Activated naive CD8-positive, alpha-beta T cell treated with anti-CD3 and anti-CD28 coated beads for 36 hours (primary cell): ENCODE measurements at regions not wholly inside any gene's neighbourhood (a gene's known extent, or its start where the extent isn't known, plus 50 kb on each side); places are given as distances from the start of the nearest gene placed in this dataset.

Experiments
- DNase-seq: peaks from one replicate; pipeline ENCODE4 v3.0.0; 2021
- H3K27ac Mint-ChIP-seq: one replicate; pipeline ENCODE4 v1.8.0; 2022; ENCODE audit warnings: mild to moderate bottlenecking, moderate library complexity, mixed read lengths
- H3K27me3 Mint-ChIP-seq: one replicate; pipeline ENCODE4 v1.8.0; 2022; ENCODE audit warnings: mild to moderate bottlenecking, mixed read lengths
- H3K36me3 Mint-ChIP-seq: one replicate; pipeline ENCODE4 v1.8.0; 2021; ENCODE audit warnings: mild to moderate bottlenecking, mixed read lengths
- H3K4me1 Mint-ChIP-seq: one replicate; pipeline ENCODE4 v1.8.0; 2021; ENCODE audit warnings: mixed read lengths
- H3K4me3 Mint-ChIP-seq: one replicate; pipeline ENCODE4 v1.8.0; 2022; ENCODE audit warnings: mild to moderate bottlenecking, moderate library complexity, mixed read lengths
- H3K9me3 Mint-ChIP-seq: one replicate; pipeline ENCODE4 v1.8.0; 2022; ENCODE audit warnings: mixed read lengths

DNA sequence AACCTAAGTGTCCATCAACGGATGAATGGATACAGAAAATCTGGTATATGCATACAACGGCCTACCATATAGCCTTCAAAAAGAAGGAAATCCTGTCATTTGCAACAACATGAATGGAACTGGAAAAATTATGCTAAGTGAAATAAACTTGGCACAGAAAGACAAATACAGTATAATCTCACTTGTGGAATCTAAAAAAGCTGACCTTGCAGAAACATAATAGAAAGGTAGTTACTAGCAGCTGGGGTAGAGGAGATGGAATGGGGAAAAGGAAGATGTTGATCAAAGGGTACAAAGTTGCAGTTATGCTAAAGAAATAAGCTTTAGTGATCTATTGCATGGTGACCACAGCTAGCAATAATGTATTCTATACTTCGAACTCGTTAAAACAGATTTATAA lies 444.1 kb downstream of the OCA2 start:
- H3K27ac Mint-ChIP-seq, result no peak overlapping the region
- H3K4me1 Mint-ChIP-seq, result no peaks in the 10 kb centered on the region
- no peaks in the 10 kb centered on the region for H3K27me3 Mint-ChIP-seq
- no peak overlapping the region for H3K4me3 Mint-ChIP-seq
- H3K9me3 Mint-ChIP-seq, result no peaks in the 10 kb centered on the region
- H3K36me3 Mint-ChIP-seq, result peaks cover 1% of the 10 kb centered on the region
- DNase-seq, result no peak

DNA sequence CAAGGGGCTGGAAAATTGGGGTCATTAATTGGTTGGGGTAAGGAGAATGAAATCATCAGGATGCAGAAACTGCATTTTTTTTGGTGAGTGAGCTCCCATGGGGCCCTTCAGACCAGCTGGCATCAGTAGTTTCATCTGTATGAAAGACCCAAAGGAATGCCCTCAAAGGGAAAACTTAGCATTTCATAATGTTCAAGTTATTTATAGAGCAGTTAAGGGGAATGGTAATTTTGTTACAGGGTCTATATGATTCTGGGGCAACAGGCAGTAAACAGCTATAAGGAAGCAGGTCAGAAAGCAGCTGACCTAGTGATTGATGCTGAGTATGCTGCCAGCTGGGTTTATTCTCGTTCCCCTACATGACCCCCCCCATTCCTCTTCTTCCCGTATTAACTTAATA lies 448.9 kb downstream of the OCA2 start:
- no peak overlapping the region for H3K4me3 Mint-ChIP-seq
- DNase-seq, result no peak
- no peaks in the 10 kb centered on the region for H3K4me1 Mint-ChIP-seq
- H3K27ac Mint-ChIP-seq, result no peak overlapping the region
- no peaks in the 10 kb centered on the region for H3K27me3 Mint-ChIP-seq
- no peaks in the 10 kb centered on the region for H3K9me3 Mint-ChIP-seq
- peaks cover 1% of the 10 kb centered on the region for H3K36me3 Mint-ChIP-seq

DNA sequence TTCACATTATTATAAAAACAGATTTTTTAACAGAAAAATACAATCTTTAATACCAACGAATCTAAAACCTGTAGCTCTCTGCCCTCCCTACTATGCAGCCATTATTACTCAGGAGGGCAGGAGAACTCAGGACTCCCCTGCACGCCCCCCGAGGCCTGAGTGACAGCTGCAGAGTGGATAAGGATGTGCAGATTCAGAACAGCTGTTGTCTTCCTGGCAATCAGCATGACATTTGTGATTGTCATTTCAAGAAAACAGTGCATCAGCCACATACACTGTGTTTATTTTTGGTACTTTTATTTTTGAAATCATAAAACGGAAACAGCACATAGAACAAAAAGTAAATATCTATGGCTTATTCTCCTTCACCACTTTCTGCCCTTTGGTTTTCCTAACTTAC lies 450.8 kb downstream of the OCA2 start:
- H3K27me3 Mint-ChIP-seq, result no peaks in the 10 kb centered on the region
- H3K27ac Mint-ChIP-seq, result no peak overlapping the region
- DNase-seq, result no peak
- H3K9me3 Mint-ChIP-seq, result peaks cover under 1% of the 10 kb centered on the region
- H3K36me3 Mint-ChIP-seq, result no peaks in the 10 kb centered on the region
- H3K4me1 Mint-ChIP-seq, result no peaks in the 10 kb centered on the region
- no peak overlapping the region for H3K4me3 Mint-ChIP-seq

DNA sequence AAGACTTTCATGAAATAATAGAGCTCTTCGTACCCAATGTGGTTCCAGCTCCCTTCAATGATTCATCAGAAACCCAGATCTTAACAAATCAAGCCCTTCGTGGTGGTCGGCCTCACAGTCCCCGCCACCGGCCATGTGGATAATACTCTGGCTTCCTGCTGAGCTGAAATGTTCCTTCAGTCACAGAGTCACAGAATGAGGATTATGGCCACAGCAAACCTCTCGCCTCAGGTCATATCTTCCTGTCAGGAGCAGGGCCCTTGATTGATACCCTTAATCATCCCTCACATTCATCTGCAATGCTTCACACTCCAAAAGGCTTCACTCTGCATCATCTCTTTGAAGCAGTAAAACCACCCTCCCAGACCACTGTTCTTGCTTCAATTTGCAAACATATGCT lies 452.6 kb downstream of the OCA2 start:
- Mint-ChIP-seq H3K36me3 (no peaks in the 10 kb centered on the region), H3K27ac (no peak overlapping the region), H3K4me3 (no peak overlapping the region), H3K9me3 (peaks cover 12% of the 10 kb centered on the region), H3K4me1 (no peaks in the 10 kb centered on the region), H3K27me3 (no peaks in the 10 kb centered on the region)
- DNase-seq, result no peak

DNA sequence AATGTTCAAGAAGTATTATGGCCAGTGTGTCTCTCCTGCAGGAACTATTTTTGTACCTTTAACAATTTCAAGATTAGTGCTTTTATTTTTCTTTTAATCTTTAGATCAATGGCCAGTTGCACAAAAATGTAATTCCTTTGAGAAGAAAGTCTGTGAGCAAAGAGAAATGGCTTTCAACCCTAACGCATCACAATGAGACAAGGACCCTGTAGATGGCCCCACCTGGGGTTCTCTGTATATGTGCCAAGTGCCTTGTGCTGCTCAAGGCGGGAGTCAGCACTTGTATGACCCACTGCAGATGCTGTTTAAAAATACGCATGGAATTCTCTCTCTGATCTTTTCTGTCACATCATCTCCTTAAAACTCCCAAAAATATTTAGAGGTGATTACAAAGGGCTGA lies 453.4 kb downstream of the OCA2 start:
- Mint-ChIP-seq H3K4me3 (no peak overlapping the region), H3K9me3 (peaks cover 14% of the 10 kb centered on the region), H3K27me3 (no peaks in the 10 kb centered on the region), H3K27ac (no peak overlapping the region), H3K4me1 (no peaks in the 10 kb centered on the region), H3K36me3 (no peaks in the 10 kb centered on the region)
- no peak for DNase-seq

DNA sequence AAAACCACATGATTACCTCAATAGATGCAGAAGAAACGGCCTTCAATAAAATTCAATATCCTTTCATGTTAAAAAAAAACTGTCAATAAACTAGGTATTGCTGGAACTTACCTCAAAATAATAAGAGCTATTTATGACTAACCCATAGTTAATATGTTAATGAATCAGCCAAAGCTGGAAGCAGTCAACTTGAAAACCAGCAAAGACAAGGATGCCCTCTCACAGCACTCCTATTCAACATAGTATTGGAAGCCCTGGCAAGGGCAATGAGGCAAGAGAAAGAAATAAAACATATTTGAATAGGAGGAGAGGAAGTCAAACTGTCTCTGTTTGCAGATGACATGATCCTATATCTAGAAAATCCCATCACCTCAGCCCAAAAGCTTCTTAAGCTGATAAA lies 456.1 kb downstream of the OCA2 start:
- DNase-seq, result no peak
- Mint-ChIP-seq H3K4me3 (no peak overlapping the region), H3K36me3 (no peaks in the 10 kb centered on the region), H3K27ac (no peak overlapping the region), H3K9me3 (peaks cover 18% of the 10 kb centered on the region), H3K4me1 (no peaks in the 10 kb centered on the region), H3K27me3 (no peaks in the 10 kb centered on the region)

DNA sequence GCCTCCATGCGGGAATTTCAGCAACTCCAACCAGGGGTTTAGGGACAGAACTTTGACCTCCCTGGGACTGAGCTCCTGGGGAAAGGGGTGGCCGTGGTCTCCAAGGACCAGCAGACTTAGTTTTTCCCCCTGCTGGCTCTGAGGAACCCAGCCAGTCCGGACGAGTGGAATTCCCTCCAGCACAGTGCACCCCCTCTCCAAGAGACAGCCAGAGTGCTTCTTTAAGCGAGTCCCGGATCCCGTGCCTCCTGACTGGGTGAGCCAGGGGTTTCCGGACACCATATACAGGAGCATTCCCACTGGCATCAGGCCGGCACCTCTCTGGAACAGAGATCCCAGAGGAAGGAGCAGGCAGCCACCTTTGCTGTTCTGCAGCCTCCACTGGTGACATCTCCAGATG lies 459.5 kb downstream of the OCA2 start:
- H3K9me3 Mint-ChIP-seq, result peaks cover 18% of the 10 kb centered on the region
- no peaks in the 10 kb centered on the region for H3K36me3 Mint-ChIP-seq
- H3K27me3 Mint-ChIP-seq, result no peaks in the 10 kb centered on the region
- no peaks in the 10 kb centered on the region for H3K4me1 Mint-ChIP-seq
- DNase-seq, result no peak
- H3K4me3 Mint-ChIP-seq, result no peak overlapping the region
- H3K27ac Mint-ChIP-seq, result no peak overlapping the region

DNA sequence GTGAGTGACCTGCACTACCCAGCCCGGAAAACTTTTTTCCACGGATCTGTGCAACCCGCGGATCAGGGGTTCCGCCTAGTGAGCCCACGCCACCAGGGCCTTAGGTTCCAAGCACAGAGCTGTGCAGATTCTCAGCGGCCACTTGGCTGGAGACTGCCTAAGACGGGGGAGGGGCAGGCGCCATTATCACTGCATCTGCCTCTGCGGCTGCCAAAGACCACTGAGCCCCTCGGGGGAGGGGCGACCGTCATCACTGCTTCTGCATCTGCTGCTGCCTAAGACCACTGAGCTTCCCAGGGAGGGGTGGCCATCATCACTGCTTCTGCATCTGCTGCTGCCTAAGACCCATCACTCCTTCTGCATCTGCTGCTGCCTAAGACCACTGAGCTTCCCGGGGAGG lies 460.2 kb downstream of the OCA2 start:
- Mint-ChIP-seq H3K4me1 (no peaks in the 10 kb centered on the region), H3K36me3 (no peaks in the 10 kb centered on the region), H3K27me3 (no peaks in the 10 kb centered on the region), H3K27ac (no peak overlapping the region), H3K4me3 (no peak overlapping the region), H3K9me3 (peaks cover 18% of the 10 kb centered on the region)
- DNase-seq, result no peak

DNA sequence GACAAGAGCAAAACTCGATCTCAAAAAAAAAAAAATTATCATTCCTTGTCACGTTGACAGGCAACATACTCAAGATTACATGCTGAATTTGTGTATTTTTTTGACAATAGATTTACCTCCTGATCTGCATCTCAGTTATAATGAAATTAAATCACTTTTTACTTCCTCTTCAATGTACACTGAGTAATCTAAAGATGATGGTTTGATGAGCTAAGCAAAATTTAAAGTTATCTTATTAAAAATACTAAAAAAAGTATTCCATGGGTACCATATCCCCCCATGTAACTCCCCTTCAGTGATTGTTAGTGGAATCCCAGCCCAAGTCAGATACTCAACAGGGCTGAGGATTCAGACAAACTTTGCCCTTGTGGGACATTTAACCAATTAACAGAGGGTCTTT lies 463.2 kb downstream of the OCA2 start:
- DNase-seq, result no peak
- Mint-ChIP-seq H3K27ac (no peak overlapping the region), H3K27me3 (no peaks in the 10 kb centered on the region), H3K9me3 (peaks cover 6% of the 10 kb centered on the region), H3K4me3 (no peak overlapping the region), H3K4me1 (no peaks in the 10 kb centered on the region), H3K36me3 (no peaks in the 10 kb centered on the region)

DNA sequence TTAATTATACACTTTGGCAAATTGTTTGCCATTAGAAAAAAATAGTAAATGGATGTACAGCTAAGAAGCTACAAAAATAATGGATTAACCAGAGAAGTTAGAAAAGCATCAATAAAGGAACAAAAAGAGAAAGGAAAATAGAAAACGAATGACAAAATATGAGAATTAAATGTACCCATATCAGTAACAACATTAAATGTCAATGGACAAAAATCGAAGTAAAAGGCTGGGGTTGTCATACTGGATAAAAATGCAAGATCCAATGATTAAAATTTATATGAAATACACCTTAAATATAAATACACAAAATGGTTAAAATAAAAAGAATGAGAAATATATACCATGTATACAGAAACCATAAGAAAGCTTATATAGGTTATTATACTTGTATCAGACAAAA lies 470.6 kb downstream of the OCA2 start:
- Mint-ChIP-seq H3K27ac (no peak overlapping the region), H3K36me3 (no peaks in the 10 kb centered on the region), H3K27me3 (no peaks in the 10 kb centered on the region), H3K9me3 (peaks cover 18% of the 10 kb centered on the region), H3K4me3 (no peak overlapping the region), H3K4me1 (no peaks in the 10 kb centered on the region)
- DNase-seq, result no peak

DNA sequence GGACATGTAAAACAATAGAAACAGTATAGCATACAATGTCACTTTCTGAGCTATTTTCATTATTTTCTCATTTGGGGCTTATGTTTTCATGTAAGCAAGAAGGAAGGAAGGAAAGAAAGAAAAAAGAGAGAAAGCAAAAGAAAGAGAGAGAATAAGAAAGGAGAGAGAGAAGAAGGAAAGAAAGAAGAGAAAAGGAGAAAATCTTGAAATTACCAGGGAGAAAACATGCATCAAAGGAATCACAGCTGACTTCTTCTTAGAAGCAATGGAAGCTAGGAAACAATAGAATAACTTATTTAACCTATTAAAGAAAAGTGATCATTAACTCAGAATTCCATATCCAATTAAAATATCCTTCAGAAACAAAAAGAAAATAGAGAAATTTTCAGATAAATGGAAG lies 471.5 kb downstream of the OCA2 start:
- Mint-ChIP-seq H3K27ac (no peak overlapping the region), H3K9me3 (peaks cover 18% of the 10 kb centered on the region), H3K4me3 (no peak overlapping the region), H3K36me3 (no peaks in the 10 kb centered on the region), H3K4me1 (no peaks in the 10 kb centered on the region), H3K27me3 (no peaks in the 10 kb centered on the region)
- DNase-seq, result no peak

DNA sequence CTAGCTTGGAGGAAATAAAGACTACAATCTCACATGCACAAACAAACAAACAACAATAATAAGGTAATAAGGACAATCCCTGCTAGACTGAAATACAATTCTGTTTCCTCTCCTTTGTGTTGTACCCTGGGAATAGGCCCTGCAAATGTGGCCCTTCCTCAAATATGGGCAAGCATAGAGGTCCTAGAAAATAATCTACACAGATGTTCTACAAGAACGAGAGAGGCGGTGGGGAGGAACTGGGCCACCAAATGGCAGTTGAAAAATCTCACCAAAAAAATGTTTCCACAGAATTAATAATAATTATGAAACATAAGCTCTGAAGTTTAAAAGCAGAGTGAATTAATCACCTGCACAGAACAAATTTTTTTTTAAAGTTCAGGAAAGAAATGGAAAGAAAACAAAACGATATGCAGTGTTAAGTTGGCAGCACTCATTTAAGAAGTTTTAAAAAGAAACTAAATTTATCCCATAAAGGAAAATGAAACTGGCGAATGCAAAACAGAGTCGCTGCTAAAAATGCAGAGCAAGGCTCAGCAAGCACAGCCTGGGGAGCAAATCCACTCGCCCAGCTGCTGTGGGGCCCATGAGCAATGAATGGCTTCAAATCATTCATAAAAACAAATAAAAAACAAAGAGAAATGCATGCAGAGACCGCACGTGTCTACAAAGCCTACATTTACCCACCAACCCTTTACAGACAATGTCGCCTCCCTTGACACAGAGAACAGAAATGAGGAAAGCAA lies 475.4 kb downstream of the OCA2 start:
- peaks cover 13% of the 10 kb centered on the region for H3K9me3 Mint-ChIP-seq
- H3K36me3 Mint-ChIP-seq, result no peaks in the 10 kb centered on the region
- no peak overlapping the region for H3K27ac Mint-ChIP-seq
- no peak overlapping the region for H3K4me3 Mint-ChIP-seq
- H3K4me1 Mint-ChIP-seq, result no peaks in the 10 kb centered on the region
- H3K27me3 Mint-ChIP-seq, result no peaks in the 10 kb centered on the region
- no peak for DNase-seq

DNA sequence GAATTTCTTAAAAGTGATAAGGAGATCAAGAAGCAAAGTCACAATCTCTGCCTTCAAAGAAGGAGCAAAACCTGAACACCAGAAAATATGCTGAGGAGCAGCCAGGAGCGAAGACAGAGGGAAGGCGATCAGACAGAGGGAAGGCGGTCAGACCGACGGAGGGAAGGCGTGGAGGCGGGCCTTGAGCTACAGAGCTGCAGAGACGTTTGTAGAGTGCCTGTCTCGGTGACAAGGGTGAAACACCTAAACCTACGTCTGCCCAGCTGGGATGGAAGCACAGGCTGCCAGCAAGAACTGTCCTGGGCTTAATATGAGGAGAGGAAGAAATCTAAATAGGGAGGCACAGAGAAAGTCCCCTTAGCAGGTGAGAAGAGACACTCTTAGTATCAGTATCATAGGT lies 476.0 kb downstream of the OCA2 start:
- H3K4me1 Mint-ChIP-seq, result no peaks in the 10 kb centered on the region
- no peaks in the 10 kb centered on the region for H3K36me3 Mint-ChIP-seq
- DNase-seq, result no peak
- H3K9me3 Mint-ChIP-seq, result peaks cover 9% of the 10 kb centered on the region
- H3K27ac Mint-ChIP-seq, result no peak overlapping the region
- H3K4me3 Mint-ChIP-seq, result no peak overlapping the region
- no peaks in the 10 kb centered on the region for H3K27me3 Mint-ChIP-seq

DNA sequence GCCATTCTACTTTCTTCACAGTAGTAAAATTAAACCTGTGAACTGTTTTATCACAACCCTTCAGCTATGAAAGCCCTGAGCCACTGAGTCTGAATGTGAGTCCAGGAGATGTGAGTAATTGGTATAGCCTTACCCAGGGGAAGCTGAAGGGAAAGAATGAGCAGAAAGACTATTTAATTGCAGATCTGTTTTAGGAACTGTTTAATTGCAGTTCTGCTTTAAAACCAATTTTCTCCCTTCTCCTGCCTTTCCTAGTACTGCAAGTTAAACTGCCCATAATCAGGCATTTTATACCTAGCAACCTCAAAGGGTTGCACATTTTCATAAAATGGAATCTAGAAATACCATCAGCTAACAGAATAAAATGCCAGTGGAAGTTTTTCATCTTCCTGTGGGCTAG lies 476.7 kb downstream of the OCA2 start:
- no peak overlapping the region for H3K27ac Mint-ChIP-seq
- peaks cover 6% of the 10 kb centered on the region for H3K9me3 Mint-ChIP-seq
- no peaks in the 10 kb centered on the region for H3K27me3 Mint-ChIP-seq
- no peaks in the 10 kb centered on the region for H3K4me1 Mint-ChIP-seq
- no peak overlapping the region for H3K4me3 Mint-ChIP-seq
- DNase-seq, result no peak
- H3K36me3 Mint-ChIP-seq, result no peaks in the 10 kb centered on the region

DNA sequence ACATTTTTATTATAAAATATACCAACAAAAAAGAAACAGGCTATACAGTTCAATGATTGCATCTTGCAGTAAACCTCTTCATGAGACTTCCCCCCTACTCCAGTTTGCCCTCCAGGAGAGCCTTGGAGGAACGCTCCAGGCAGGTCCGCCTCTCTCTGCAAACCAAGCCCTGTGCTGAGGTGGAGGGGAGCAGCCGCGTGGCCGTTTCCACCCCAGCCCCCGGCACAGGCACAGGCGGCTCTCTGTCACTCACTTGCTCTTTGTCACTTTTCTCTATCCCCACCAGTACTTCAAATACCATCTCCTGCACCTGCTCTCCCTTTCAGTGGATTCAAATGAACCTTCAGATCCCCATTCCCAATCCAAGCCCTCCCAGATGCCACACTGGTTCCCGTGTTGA lies 479.9 kb downstream of the OCA2 start:
- no peak overlapping the region for H3K27ac Mint-ChIP-seq
- no peak overlapping the region for H3K4me3 Mint-ChIP-seq
- no peaks in the 10 kb centered on the region for H3K36me3 Mint-ChIP-seq
- no peaks in the 10 kb centered on the region for H3K4me1 Mint-ChIP-seq
- DNase-seq, result no peak
- H3K9me3 Mint-ChIP-seq, result peaks cover 2% of the 10 kb centered on the region
- no peaks in the 10 kb centered on the region for H3K27me3 Mint-ChIP-seq

DNA sequence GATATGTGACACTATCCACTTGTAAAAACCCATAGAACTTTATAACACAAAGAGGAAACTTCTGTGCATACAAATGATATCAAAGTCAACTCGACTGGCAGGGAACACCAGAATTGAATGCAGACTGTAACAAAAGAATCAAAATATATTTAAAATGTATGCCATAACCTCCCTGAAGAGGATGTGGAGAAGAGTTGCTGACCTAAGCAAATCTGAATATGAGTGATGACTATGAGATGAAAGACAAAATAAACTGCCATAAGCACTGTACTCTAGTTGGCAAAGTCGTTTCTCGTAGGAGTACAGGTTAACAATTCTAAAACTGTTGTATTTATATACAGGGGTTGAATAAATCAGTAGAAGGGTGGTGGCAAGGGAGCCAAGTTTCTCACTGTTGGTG lies 482.1 kb downstream of the OCA2 start:
- Mint-ChIP-seq H3K9me3 (peaks cover 2% of the 10 kb centered on the region), H3K27ac (no peak overlapping the region), H3K36me3 (no peaks in the 10 kb centered on the region), H3K4me3 (no peak overlapping the region), H3K27me3 (no peaks in the 10 kb centered on the region), H3K4me1 (no peaks in the 10 kb centered on the region)
- no peak for DNase-seq

DNA sequence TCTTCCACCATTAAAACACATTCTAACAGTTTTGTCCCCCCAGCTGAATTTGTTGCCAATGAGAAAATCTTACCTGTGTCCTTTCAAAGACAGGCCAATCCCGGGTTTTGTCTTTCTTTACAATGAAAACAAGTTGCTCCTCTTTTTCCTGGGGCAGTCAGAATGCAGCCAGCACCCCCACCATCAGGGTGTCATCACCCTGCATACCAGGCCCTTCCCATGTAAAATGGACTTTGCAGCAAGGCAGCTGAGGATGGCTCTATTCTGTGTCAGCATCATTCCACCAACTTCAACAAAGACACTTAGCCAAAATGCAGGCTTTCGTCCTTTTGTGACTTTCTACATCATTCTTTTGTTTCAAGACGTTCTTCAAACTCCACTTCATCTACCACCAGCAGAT lies 490.9 kb downstream of the OCA2 start:
- Mint-ChIP-seq H3K9me3 (peaks cover 9% of the 10 kb centered on the region), H3K36me3 (no peaks in the 10 kb centered on the region), H3K27me3 (no peaks in the 10 kb centered on the region), H3K4me3 (no peak overlapping the region), H3K4me1 (no peaks in the 10 kb centered on the region), H3K27ac (no peak overlapping the region)
- DNase-seq, result no peak
